OCI-LY7 (cell line): ENCODE measurements at regions not wholly inside any gene's neighbourhood (a gene's known extent, or its start where the extent isn't known, plus 50 kb on each side); places are given as distances from the start of the nearest gene placed in this dataset.

ENCODE experiments used
- BruUV-seq: library from RNA; stranded (reverse); fragments of 400-500 nt; replicated peaks from 2 replicates; lab custom pipeline; 2021; lab: Mats Ljungman, UMichigan
- CTCF ChIA-PET: fragments of 300-600 bp; sonication (Branson Sonifier 250); formaldehyde crosslinking; loops from one replicate; lab custom pipeline; 2022; ENCODE audit warnings: antibody characterized with exemption; ENCODE audit not compliant: unreplicated experiment; lab: Charles Lee
- POLR2A ChIA-PET: fragments of 300-600 bp; sonication (Branson Sonifier 250); formaldehyde crosslinking; loops from one replicate; lab custom pipeline; 2022; ENCODE audit warnings: antibody characterized with exemption; lab: Charles Lee
- DNase-seq: peaks from one replicate; pipeline ENCODE4 v3.0.0-alpha.2; 2015; ENCODE audit warnings: low spot score
- H2AFZ ChIP-seq: fragments of 200-600 bp; sonication (generic), shearing (Covaris generic); 2 replicates; pipeline ENCODE4 v1.6.1; 2014; ENCODE audit warnings: mild to moderate bottlenecking, antibody characterized with exemption, low read length, moderate library complexity
- H3K27ac ChIP-seq: fragments of 200-600 bp; sonication (generic); 2 replicates; pipeline ENCODE4 v1.5.1; 2014; ENCODE audit warnings: mixed run types, low read depth, mild to moderate bottlenecking, moderate library complexity, low read length, inconsistent platforms; ENCODE audit not compliant: poor library complexity, severe bottlenecking
- H3K36me3 ChIP-seq: fragments of 200-600 bp; sonication (generic); 2 replicates; pipeline ENCODE4 v1.6.1; 2014; ENCODE audit warnings: mild to moderate bottlenecking, antibody characterized with exemption, low read length, moderate library complexity, mixed read lengths; ENCODE audit not compliant: insufficient read depth
- H3K4me1 ChIP-seq: fragments of 200-600 bp; sonication (generic); 2 replicates; pipeline ENCODE4 v1.5.1; 2014; ENCODE audit warnings: mild to moderate bottlenecking, low read length; ENCODE audit not compliant: insufficient read depth, poor library complexity, severe bottlenecking
- H3K4me2 ChIP-seq: fragments of 200-600 bp; sonication (generic); 2 replicates; pipeline ENCODE4 v1.6.1; 2014; ENCODE audit warnings: mild to moderate bottlenecking, low read length
- H3K4me3 ChIP-seq: fragments of 200-600 bp; sonication (generic); 2 replicates; pipeline ENCODE4 v1.5.1; 2014; ENCODE audit warnings: mild to moderate bottlenecking, low read depth, low read length; ENCODE audit not compliant: poor library complexity, severe bottlenecking
- H3K79me2 ChIP-seq: fragments of 200-600 bp; sonication (generic); 2 replicates; pipeline ENCODE4 v1.6.1; 2016; ENCODE audit warnings: low read depth, mild to moderate bottlenecking, low read length, moderate library complexity, mixed read lengths; ENCODE audit not compliant: insufficient read depth
- H3K9me2 ChIP-seq: fragments of 200-600 bp; sonication (generic); 2 replicates; pipeline ENCODE4 v1.6.1; 2016; ENCODE audit warnings: mild to moderate bottlenecking, low read length, mixed read lengths; ENCODE audit not compliant: insufficient read depth
- H3K9me3 ChIP-seq: fragments of 200-600 bp; sonication (generic); 2 replicates; pipeline ENCODE4 v1.6.1; 2014; ENCODE audit warnings: mild to moderate bottlenecking, mixed run types, low read length, mixed read lengths
- H4K20me1 ChIP-seq: fragments of 200-600 bp; sonication (generic); 2 replicates; pipeline ENCODE4 v1.6.1; 2014; ENCODE audit warnings: mild to moderate bottlenecking, antibody characterized with exemption, low read length, moderate library complexity, mixed read lengths; ENCODE audit not compliant: insufficient read depth
- EZH2phosphoT487 ChIP-seq: fragments of 200-600 bp; sonication (generic); IDR thresholded peaks from 2 replicates; pipeline ENCODE4 v1.6.1; 2018; ENCODE audit warnings: low read depth, borderline replicate concordance, mild to moderate bottlenecking, mixed run types, antibody characterized with exemption, low read length, moderate library complexity, mixed read lengths
- intact Hi-C: fragments of 100-400 bp; cut with micrococcal nuclease; formaldehyde crosslinking; loops from one replicate; pipeline ENCODE4 v1.10.0; 2022; ENCODE audit not compliant: unreplicated experiment
- TF ChIP-seq, protein P1 (sequence below): fragments of 200-600 bp; sonication (generic); conservative IDR thresholded peaks from 2 replicates; pipeline ENCODE4 v1.5.1; 2014; ENCODE audit warnings: mild to moderate bottlenecking, antibody characterized with exemption, low read length, moderate library complexity, mixed read lengths

DNA sequence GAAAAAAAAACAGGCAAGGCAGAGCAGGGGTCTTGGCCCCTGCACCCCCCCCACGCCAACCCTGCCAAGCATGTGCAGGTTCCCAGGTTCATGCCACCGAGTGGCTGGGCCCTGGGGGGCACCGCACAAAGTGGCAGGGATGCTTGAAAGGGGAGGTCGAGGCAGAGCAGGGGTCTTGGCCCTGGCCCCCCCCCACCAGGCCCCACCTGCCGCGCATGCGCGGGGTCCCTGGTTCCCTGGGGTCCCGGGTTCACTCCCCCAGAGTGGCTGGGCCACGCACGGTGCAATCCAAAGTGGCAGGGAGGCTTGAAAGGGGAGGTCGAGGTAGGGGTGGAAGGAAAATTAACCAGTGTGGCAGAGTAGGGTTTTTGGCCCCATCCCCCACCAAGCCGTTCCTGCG lies 312.2 kb downstream of the ALG10 start:
- CTCF ChIA-PET, result no interaction called here
- POLR2A ChIA-PET, result no interaction called here
- H3K9me3 ChIP-seq, result no peaks in the 10 kb centered on the region; the same call in 1 of the 2 replicates
- TF ChIP-seq, protein P1, sequence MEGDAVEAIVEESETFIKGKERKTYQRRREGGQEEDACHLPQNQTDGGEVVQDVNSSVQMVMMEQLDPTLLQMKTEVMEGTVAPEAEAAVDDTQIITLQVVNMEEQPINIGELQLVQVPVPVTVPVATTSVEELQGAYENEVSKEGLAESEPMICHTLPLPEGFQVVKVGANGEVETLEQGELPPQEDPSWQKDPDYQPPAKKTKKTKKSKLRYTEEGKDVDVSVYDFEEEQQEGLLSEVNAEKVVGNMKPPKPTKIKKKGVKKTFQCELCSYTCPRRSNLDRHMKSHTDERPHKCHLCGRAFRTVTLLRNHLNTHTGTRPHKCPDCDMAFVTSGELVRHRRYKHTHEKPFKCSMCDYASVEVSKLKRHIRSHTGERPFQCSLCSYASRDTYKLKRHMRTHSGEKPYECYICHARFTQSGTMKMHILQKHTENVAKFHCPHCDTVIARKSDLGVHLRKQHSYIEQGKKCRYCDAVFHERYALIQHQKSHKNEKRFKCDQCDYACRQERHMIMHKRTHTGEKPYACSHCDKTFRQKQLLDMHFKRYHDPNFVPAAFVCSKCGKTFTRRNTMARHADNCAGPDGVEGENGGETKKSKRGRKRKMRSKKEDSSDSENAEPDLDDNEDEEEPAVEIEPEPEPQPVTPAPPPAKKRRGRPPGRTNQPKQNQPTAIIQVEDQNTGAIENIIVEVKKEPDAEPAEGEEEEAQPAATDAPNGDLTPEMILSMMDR, result no peak
- TF ChIP-seq EZH2phosphoT487, result no peak
- no peaks in the 10 kb centered on the region for H3K79me2 ChIP-seq
- H3K4me2 ChIP-seq, result no peak overlapping the region
- no peak overlapping the region for H3K27ac ChIP-seq
- H2AFZ ChIP-seq, result no peak overlapping the region
- intact Hi-C loops, result no loop called here
- no peaks in the 10 kb centered on the region for H3K9me2 ChIP-seq
- H3K36me3 ChIP-seq, result no peaks in the 10 kb centered on the region
- no peaks in the 10 kb centered on the region for H4K20me1 ChIP-seq
- H3K4me3 ChIP-seq, result no peak overlapping the region
- no peaks in the 10 kb centered on the region for H3K4me1 ChIP-seq
- no TSS peak for BruUV-seq
- no peak for DNase-seq

DNA sequence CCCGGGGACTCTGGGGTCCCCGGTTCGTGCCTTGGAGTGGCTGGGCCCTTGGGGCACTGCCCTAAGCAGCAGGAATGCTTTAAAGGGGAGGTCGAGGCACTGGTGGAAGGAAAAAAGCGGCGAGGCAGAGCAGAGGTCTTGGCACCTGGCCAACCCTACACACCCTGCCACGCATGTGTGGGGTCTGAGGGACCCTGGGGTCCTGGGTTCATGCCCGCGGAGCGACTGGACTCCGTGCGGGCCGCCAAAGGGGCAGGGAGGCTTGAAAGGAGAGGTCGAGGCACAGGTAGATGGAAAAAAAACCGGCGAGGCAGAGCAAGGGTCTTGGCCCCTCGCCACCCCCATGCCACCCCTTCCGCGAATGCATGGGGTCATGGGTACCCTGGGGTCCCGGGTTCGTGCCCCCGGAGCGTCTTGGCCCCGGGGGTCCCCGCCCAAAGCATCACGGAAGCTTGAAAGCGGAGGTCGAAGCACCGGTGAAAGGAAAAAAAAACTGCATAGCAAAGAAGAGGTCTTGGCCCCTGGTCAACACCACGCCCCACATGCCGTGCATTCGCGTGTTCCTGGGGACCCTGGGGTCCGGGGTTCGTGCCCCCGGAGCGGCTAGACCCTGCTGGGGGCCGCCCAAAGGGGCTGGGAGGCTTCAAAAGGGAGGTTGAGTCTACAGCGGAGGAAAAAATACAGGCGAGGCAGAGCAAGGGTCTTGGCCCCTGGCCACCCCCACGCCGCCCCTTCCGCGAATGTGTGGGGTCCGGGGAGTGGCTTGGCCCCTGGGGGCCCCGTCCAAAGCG lies 312.9 kb downstream of the ALG10 start:
- POLR2A ChIA-PET, result no interaction called here
- H3K4me3 ChIP-seq, result no peak overlapping the region

DNA sequence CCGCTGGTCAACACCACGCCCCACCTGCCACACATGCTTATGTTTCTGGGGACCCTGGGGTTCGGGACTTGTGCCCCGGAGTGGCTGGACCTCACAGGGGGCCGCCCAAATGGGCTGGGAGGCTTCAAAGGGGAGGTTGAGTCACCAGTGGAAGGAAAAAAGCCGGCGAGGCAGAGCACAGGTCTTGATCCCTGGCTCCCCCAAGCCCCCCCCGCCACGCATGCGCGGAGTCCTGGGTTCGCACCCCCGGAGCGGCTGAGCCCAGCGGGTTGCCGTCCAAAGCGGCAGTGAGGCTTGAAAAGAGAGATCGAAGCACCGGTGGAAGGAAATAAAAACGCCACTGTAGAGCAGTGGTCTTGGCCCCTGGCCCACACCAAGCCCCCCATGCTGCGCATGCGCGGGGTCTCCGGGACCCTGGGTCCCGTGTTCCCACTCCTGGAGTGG lies 313.5 kb downstream of the ALG10 start:
- ChIA-PET CTCF (no interaction called here), POLR2A (no interaction called here)
- no peak for DNase-seq
- no peaks in the 10 kb centered on the region for H4K20me1 ChIP-seq
- no peaks in the 10 kb centered on the region; the same call in 1 of the 2 replicates for H3K9me3 ChIP-seq
- no TSS peak for BruUV-seq
- no peak overlapping the region for H2AFZ ChIP-seq
- H3K36me3 ChIP-seq, result no peaks in the 10 kb centered on the region
- no peak overlapping the region for H3K4me2 ChIP-seq
- TF ChIP-seq EZH2phosphoT487, result no peak
- TF ChIP-seq, protein P1, result no peak
- H3K27ac ChIP-seq, result no peak overlapping the region
- intact Hi-C loops, result no loop called here
- no peaks in the 10 kb centered on the region for H3K4me1 ChIP-seq
- H3K9me2 ChIP-seq, result no peaks in the 10 kb centered on the region
- no peaks in the 10 kb centered on the region for H3K79me2 ChIP-seq
- no peak overlapping the region for H3K4me3 ChIP-seq

More for the DNA sequence above, 312.9 kb downstream of the ALG10 start:
- BruUV-seq, result no TSS peak
- Histone ChIP-seq H4K20me1 (no peaks in the 10 kb centered on the region), H3K27ac (no peak overlapping the region), H3K9me3 (no peaks in the 10 kb centered on the region; the same call in 1 of the 2 replicates), H3K4me2 (no peak overlapping the region), H3K9me2 (no peaks in the 10 kb centered on the region), H2AFZ (no peak overlapping the region), H3K36me3 (no peaks in the 10 kb centered on the region), H3K79me2 (no peaks in the 10 kb centered on the region), H3K4me1 (no peaks in the 10 kb centered on the region)
- TF ChIP-seq, protein P1, result no peak
- no peak for DNase-seq
- intact Hi-C loops, result no loop called here
- CTCF ChIA-PET, result no interaction called here
